ENCODE measurements at regions not wholly inside any gene's neighbourhood (a gene's known extent, or its start where the extent isn't known, plus 50 kb on each side); places are given as distances from the start of the nearest gene placed in this dataset.

- CTCF ChIA-PET: no interaction called here
- H3K9ac ChIP-seq (ENCODE audit: low read length): no peak overlapping the region
Observed at GRCh38 chr6:71676298-71676697, 210.1 kb upstream of the RIMS1 start.

DNA sequence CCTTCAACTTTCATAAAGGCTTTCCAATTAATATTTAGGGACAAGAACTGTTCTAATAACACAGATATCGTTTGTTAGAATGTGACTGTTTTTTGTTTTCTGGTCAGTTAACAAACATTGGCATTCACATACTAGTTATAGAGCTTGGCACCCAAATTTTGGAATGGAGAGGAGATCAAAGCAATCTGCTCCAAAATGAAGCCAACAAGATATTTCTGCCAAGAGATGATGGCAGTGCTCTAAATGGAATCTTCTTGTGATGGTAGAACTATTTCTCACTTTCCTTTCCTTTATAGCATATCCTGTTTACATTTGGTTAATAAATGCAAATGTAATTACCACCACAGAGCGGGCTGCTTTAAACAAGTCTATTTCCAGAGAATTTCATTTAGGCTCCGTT is 208.3 kb upstream of the RIMS1 start:
- H4K20me1 ChIP-seq (ENCODE audit: control insufficient read depth, insufficient read depth, low read length, poor library complexity, severe bottlenecking): no peaks in the 10 kb centered on the region
- Mint-ChIP-seq H3K9me3 (ENCODE audit: insufficient read depth) (no peaks in the 10 kb centered on the region), H3K27me3 (no peaks in the 10 kb centered on the region), H3K4me3 (no peak overlapping the region), H3K4me1 (no peaks in the 10 kb centered on the region), H3K27ac (no peak overlapping the region)
- H3K27ac ChIP-seq (ENCODE audit: low read length in 2 of 2): no peak overlapping the region
- ATAC-seq (ENCODE audit: low read depth) (no peak), DNase-seq (no peak)
- POLR2A ChIA-PET: no interaction called here
- no peak overlapping the region for H3K9ac ChIP-seq (ENCODE audit: low read length)
- intact Hi-C loops (cut with micrococcal nuclease): no loop called here
- no peaks in the 10 kb centered on the region for H3K79me2 ChIP-seq (ENCODE audit: control insufficient read depth, insufficient read depth, low read length)
- no peaks in the 10 kb centered on the region for H3K36me3 ChIP-seq (replicated peaks in 1 of 2; ENCODE audit: control extremely low read depth in 1 of 2, control insufficient read depth in 1 of 2, extremely low read depth in 1 of 2, insufficient read depth in 2 of 2, low read length in 1 of 2)
- H3K9me3 ChIP-seq (ENCODE audit: control extremely low read depth in 1 of 3, control insufficient read depth in 2 of 3, insufficient read depth in 1 of 3, low read length in 2 of 3): no peaks in the 10 kb centered on the region
- no peak overlapping the region for H3K4me2 ChIP-seq (replicated peaks; ENCODE audit: low read depth, low read length, poor library complexity, severe bottlenecking)
- CTCF ChIA-PET: no interaction called here
- no CpG with 5 or more reads among the region's 3 CpGs for WGBS (ENCODE audit: insufficient coverage)
- H3K4me3 ChIP-seq (ENCODE audit: control extremely low read depth in 1 of 5, extremely low read depth in 1 of 5, insufficient read depth in 1 of 5, low read depth in 2 of 5, low read length in 4 of 5): no peak overlapping the region
- H2AFZ ChIP-seq (ENCODE audit: insufficient read depth, low read depth, low read length, poor library complexity, severe bottlenecking): no peak overlapping the region
- no peak for TF ChIP-seq EZH2 (IDR thresholded peaks at IDR 0.05; ENCODE audit: borderline replicate concordance, insufficient read depth, low read depth, low read length, poor library complexity, severe bottlenecking)
- TF ChIP-seq, protein P1, sequence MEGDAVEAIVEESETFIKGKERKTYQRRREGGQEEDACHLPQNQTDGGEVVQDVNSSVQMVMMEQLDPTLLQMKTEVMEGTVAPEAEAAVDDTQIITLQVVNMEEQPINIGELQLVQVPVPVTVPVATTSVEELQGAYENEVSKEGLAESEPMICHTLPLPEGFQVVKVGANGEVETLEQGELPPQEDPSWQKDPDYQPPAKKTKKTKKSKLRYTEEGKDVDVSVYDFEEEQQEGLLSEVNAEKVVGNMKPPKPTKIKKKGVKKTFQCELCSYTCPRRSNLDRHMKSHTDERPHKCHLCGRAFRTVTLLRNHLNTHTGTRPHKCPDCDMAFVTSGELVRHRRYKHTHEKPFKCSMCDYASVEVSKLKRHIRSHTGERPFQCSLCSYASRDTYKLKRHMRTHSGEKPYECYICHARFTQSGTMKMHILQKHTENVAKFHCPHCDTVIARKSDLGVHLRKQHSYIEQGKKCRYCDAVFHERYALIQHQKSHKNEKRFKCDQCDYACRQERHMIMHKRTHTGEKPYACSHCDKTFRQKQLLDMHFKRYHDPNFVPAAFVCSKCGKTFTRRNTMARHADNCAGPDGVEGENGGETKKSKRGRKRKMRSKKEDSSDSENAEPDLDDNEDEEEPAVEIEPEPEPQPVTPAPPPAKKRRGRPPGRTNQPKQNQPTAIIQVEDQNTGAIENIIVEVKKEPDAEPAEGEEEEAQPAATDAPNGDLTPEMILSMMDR (IDR thresholded peaks at IDR 0.05): no peak
- H3K27me3 ChIP-seq (replicated peaks in 1 of 4; ENCODE audit: control extremely low read depth in 1 of 4, control insufficient read depth in 3 of 4, insufficient read depth in 4 of 4, low read length in 3 of 4): no peaks in the 10 kb centered on the region
- H3K4me1 ChIP-seq (ENCODE audit: control insufficient read depth in 2 of 2, insufficient read depth in 2 of 2, low read length in 2 of 2): no peaks in the 10 kb centered on the region

More at GRCh38 chr6:71676298-71676697, 210.1 kb upstream of the RIMS1 start:
- Mint-ChIP-seq H3K4me1 (no peaks in the 10 kb centered on the region), H3K27me3 (no peaks in the 10 kb centered on the region), H3K9me3 (ENCODE audit: insufficient read depth) (no peaks in the 10 kb centered on the region), H3K27ac (no peak overlapping the region), H3K4me3 (no peak overlapping the region)
- no peak for TF ChIP-seq EZH2 (IDR thresholded peaks at IDR 0.05; ENCODE audit: borderline replicate concordance, insufficient read depth, low read depth, low read length, poor library complexity, severe bottlenecking)
- TF ChIP-seq, protein P1 (IDR thresholded peaks at IDR 0.05): no peak
- no peaks in the 10 kb centered on the region for H3K9me3 ChIP-seq (ENCODE audit: control extremely low read depth in 1 of 3, control insufficient read depth in 2 of 3, insufficient read depth in 1 of 3, low read length in 2 of 3)
- no peak overlapping the region for H2AFZ ChIP-seq (ENCODE audit: insufficient read depth, low read depth, low read length, poor library complexity, severe bottlenecking)
- ATAC-seq (ENCODE audit: low read depth) (no peak), DNase-seq (no peak)
- H4K20me1 ChIP-seq (ENCODE audit: control insufficient read depth, insufficient read depth, low read length, poor library complexity, severe bottlenecking): no peaks in the 10 kb centered on the region
- no peaks in the 10 kb centered on the region for H3K36me3 ChIP-seq (replicated peaks in 1 of 2; ENCODE audit: control extremely low read depth in 1 of 2, control insufficient read depth in 1 of 2, extremely low read depth in 1 of 2, insufficient read depth in 2 of 2, low read length in 1 of 2)
- no peaks in the 10 kb centered on the region for H3K79me2 ChIP-seq (ENCODE audit: control insufficient read depth, insufficient read depth, low read length)
- H3K4me1 ChIP-seq (ENCODE audit: control insufficient read depth in 2 of 2, insufficient read depth in 2 of 2, low read length in 2 of 2): no peaks in the 10 kb centered on the region
- intact Hi-C loops (cut with micrococcal nuclease): no loop called here
- no peak overlapping the region for H3K27ac ChIP-seq (ENCODE audit: low read length in 2 of 2)
- H3K27me3 ChIP-seq (replicated peaks in 1 of 4; ENCODE audit: control extremely low read depth in 1 of 4, control insufficient read depth in 3 of 4, insufficient read depth in 4 of 4, low read length in 3 of 4): no peaks in the 10 kb centered on the region
- H3K4me2 ChIP-seq (replicated peaks; ENCODE audit: low read depth, low read length, poor library complexity, severe bottlenecking): no peak overlapping the region
- H3K4me3 ChIP-seq (ENCODE audit: control extremely low read depth in 1 of 5, extremely low read depth in 1 of 5, insufficient read depth in 1 of 5, low read depth in 2 of 5, low read length in 4 of 5): no peak overlapping the region
- POLR2A ChIA-PET: no interaction called here
